ENCODE measurements at regions not wholly inside any gene's neighbourhood (a gene's known extent, or its start where the extent isn't known, plus 50 kb on each side); places are given as distances from the start of the nearest gene placed in this dataset.

GRCh38 chr3:147529551-147529950, 120.4 kb downstream of the ZIC1 start:
- intact Hi-C loops (cut with micrococcal nuclease; ENCODE audit: unreplicated experiment) (no loop called here), in situ Hi-C loops (cut with MboI) (no loop called here)
- no peak overlapping the region for H3K4me2 ChIP-seq (ENCODE audit: control insufficient read depth, insufficient read depth)
- no peaks in the 10 kb centered on the region for H3K79me2 ChIP-seq (ENCODE audit: control insufficient read depth, insufficient read depth, low read length)
- no peaks in the 10 kb centered on the region for H3K36me3 ChIP-seq (ENCODE audit: control insufficient read depth in 2 of 2, insufficient read depth in 2 of 2, low read length in 1 of 2)
- no peak overlapping the region for H2AFZ ChIP-seq (ENCODE audit: control insufficient read depth, low read depth, low read length)
- ATAC-seq (no peak), DNase-seq (ENCODE audit: low read depth, low spot score) (no peak), FAIRE-seq (no peak)
- SMC1A ChIA-PET (ENCODE audit: uncharacterized antibody, unreplicated experiment), result no interaction called here
- no peak overlapping the region for H3K4me3 ChIP-seq
- no peaks in the 10 kb centered on the region for H3K9me3 ChIP-seq (replicated peaks; ENCODE audit: control insufficient read depth, insufficient read depth, low read length)
- no peaks in the 10 kb centered on the region for H3K4me1 ChIP-seq (ENCODE audit: control insufficient read depth, insufficient read depth, low read length)
- POLR2A ChIA-PET, result no interaction called here
- RAD21 ChIA-PET (ENCODE audit: unreplicated experiment), result no interaction called here
- H3K27me3 ChIP-seq (replicated peaks in 1 of 2; ENCODE audit: control insufficient read depth in 2 of 2, insufficient read depth in 2 of 2, low read length in 1 of 2), result no peaks in the 10 kb centered on the region
- WGBS (ENCODE audit: insufficient coverage, insufficient replicate concordance, low lambda C conversion rate, missing lambda C conversion rate), result 0% methylated on average over 2 of the region's 2 CpGs
- TF ChIP-seq SIN3A (IDR thresholded peaks at IDR 0.05; ENCODE audit: low read depth, low read length) (no peak), POU2F2 (IDR thresholded peaks at IDR 0.05; ENCODE audit: borderline replicate concordance, low read depth, low read length) (no peak), IRF4 (IDR thresholded peaks at IDR 0.05; ENCODE audit: low read depth, low read length) (no peak), POLR2AphosphoS2 (IDR thresholded peaks at IDR 0.05; ENCODE audit: low read depth, low read length) (no peak)
- TF ChIP-seq, protein P1, sequence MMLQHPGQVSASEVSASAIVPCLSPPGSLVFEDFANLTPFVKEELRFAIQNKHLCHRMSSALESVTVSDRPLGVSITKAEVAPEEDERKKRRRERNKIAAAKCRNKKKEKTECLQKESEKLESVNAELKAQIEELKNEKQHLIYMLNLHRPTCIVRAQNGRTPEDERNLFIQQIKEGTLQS (IDR thresholded peaks at IDR 0.05; ENCODE audit: borderline replicate concordance, extremely low read depth, low read depth, low read length), result no peak
- CTCF ChIA-PET, result interaction anchor here (0.7 kb wide), 1 partner anchor 262 kb away, joined by 3 read pairs; no protein-coding TSS in a partner anchor
- H3K27ac ChIP-seq (ENCODE audit: control insufficient read depth, insufficient read depth), result no peak overlapping the region
- no peak overlapping the region for H3K9ac ChIP-seq (ENCODE audit: control insufficient read depth, insufficient read depth, low read length)
- BruUV-seq (replicated peaks), result no TSS peak
- no peaks in the 10 kb centered on the region for H4K20me1 ChIP-seq (ENCODE audit: control insufficient read depth, insufficient read depth)

GRCh38 chr3:147538034-147538433, 128.9 kb downstream of the ZIC1 start:
- Histone ChIP-seq H4K20me1 (ENCODE audit: control insufficient read depth, insufficient read depth) (no peaks in the 10 kb centered on the region), H2AFZ (ENCODE audit: control insufficient read depth, low read depth, low read length) (peak overlapping the region; percentile 51), H3K4me2 (ENCODE audit: control insufficient read depth, insufficient read depth) (no peak overlapping the region), H3K9me3 (replicated peaks; ENCODE audit: control insufficient read depth, insufficient read depth, low read length) (no peaks in the 10 kb centered on the region; the same call in 2 of the 3 replicates), H3K4me1 (ENCODE audit: control insufficient read depth, insufficient read depth, low read length) (no peaks in the 10 kb centered on the region), H3K27ac (ENCODE audit: control insufficient read depth, insufficient read depth) (no peak overlapping the region), H3K27me3 (replicated peaks in 1 of 2; ENCODE audit: control insufficient read depth in 2 of 2, insufficient read depth in 2 of 2, low read length in 1 of 2) (no peaks in the 10 kb centered on the region), H3K79me2 (ENCODE audit: control insufficient read depth, insufficient read depth, low read length) (no peaks in the 10 kb centered on the region), H3K9ac (ENCODE audit: control insufficient read depth, insufficient read depth, low read length) (no peak overlapping the region), H3K4me3 (no peak overlapping the region), H3K36me3 (ENCODE audit: control insufficient read depth in 2 of 2, insufficient read depth in 2 of 2, low read length in 1 of 2) (no peaks in the 10 kb centered on the region)
- ChIA-PET RAD21 (ENCODE audit: unreplicated experiment) (no interaction called here), SMC1A (ENCODE audit: uncharacterized antibody, unreplicated experiment) (interaction anchor here (1.2 kb wide), 1 partner anchor 131 kb away, joined by 3 read pairs; no protein-coding TSS in a partner anchor), POLR2A (interaction anchor here (0.6 kb wide), 1 partner anchor 11 kb away, joined by 5 read pairs; no protein-coding TSS in a partner anchor), CTCF (no interaction called here)
- in situ Hi-C loops (cut with MboI), result no loop called here
- WGBS (ENCODE audit: insufficient coverage, insufficient replicate concordance, low lambda C conversion rate, missing lambda C conversion rate), result 24% methylated on average over 4 of the region's 4 CpGs
- no TSS peak for BruUV-seq (replicated peaks)
- intact Hi-C loops (cut with micrococcal nuclease; ENCODE audit: unreplicated experiment), result no loop called here
- ATAC-seq (peak; percentile 84), DNase-seq (ENCODE audit: low read depth, low spot score) (no peak), FAIRE-seq (no peak)
- TF ChIP-seq RUNX3 (IDR thresholded peaks at IDR 0.05; ENCODE audit: low read length) (no peak), SREBF2 (IDR thresholded peaks at IDR 0.05; ENCODE audit: low read length) (no peak), EP300 (IDR thresholded peaks at IDR 0.05; ENCODE audit: borderline replicate concordance in 1 of 2, control insufficient read depth in 1 of 2, low read depth in 2 of 2, low read length in 2 of 2) (no peak), SPI1 (IDR thresholded peaks at IDR 0.05; ENCODE audit: borderline replicate concordance, insufficient read depth, low read depth, low read length) (peak; percentile 73)
- TF ChIP-seq, protein P2, sequence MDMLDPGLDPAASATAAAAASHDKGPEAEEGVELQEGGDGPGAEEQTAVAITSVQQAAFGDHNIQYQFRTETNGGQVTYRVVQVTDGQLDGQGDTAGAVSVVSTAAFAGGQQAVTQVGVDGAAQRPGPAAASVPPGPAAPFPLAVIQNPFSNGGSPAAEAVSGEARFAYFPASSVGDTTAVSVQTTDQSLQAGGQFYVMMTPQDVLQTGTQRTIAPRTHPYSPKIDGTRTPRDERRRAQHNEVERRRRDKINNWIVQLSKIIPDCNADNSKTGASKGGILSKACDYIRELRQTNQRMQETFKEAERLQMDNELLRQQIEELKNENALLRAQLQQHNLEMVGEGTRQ (IDR thresholded peaks at IDR 0.05; ENCODE audit: borderline replicate concordance, low read depth, low read length), result no peak
